HCT116 (cell line): ENCODE measurements at regions not wholly inside any gene's neighbourhood (a gene's known extent, or its start where the extent isn't known, plus 50 kb on each side); places are given as distances from the start of the nearest gene placed in this dataset.

Experiments
- ATAC-seq: fragments of 200-7000 bp; cut with Tn5 transposase; 2 replicates; pipeline ENCODE4 v1.9.1; 2020; ENCODE audit warnings: mild to moderate bottlenecking, moderate library complexity
- BruUV-seq: library from RNA; stranded (reverse); fragments of 400-500 nt; replicated peaks from 2 replicates; lab custom pipeline; 2021; lab: Mats Ljungman, UMichigan
- CTCF ChIA-PET: fragments of 300-600 bp; sonication (Branson Sonifier 250); formaldehyde crosslinking; loops from one replicate; lab custom pipeline; 2021; ENCODE audit warnings: antibody characterized with exemption; lab: Charles Lee
- POLR2A ChIA-PET: fragments of 300-600, 350-600 bp; sonication (Branson Sonifier 250); formaldehyde crosslinking; loops from one replicate; lab custom pipeline; 2021; ENCODE audit warnings: antibody characterized with exemption; lab: Charles Lee
- RAD21 ChIA-PET, 2 experiments: fragments of 300-600 bp; sonication (Branson Sonifier 250); formaldehyde crosslinking; loops; one replicate each; lab custom pipeline; 2023; ENCODE audit warnings: low total read pairs in 2 of 2; ENCODE audit not compliant: uncharacterized antibody in 2 of 2, unreplicated experiment in 2 of 2, low non-redundant PET in 1 of 2; lab: Charles Lee
- DNase-seq: peaks from one replicate; pipeline ENCODE4 v3.0.0-alpha.2; 2010; ENCODE audit warnings: low read depth, low spot score
- H2AFZ ChIP-seq: fragments of 200-600 bp; shearing (Covaris generic), sonication (generic); 2 replicates; pipeline ENCODE4 v1.6.1; 2017; ENCODE audit warnings: low read depth, mixed run types, mixed read lengths, antibody characterized with exemption, low read length; ENCODE audit not compliant: poor library complexity, severe bottlenecking
- H3K27ac ChIP-seq: 2 replicates; pipeline ENCODE4 v1.5.1; 2012; ENCODE audit warnings: low read depth, low read length
- H3K27me3 ChIP-seq: fragments of 200-600 bp; sonication (generic); 2 replicates; pipeline ENCODE4 v1.6.1; 2016; ENCODE audit warnings: mixed run types, low read length, mixed read lengths; ENCODE audit not compliant: insufficient read depth
- H3K36me3 ChIP-seq, 2 experiments: fragments of 200-500 bp in 1 of 2; fragments of 200-600 bp in 1 of 2; sonication (Bioruptor generic) in 1 of 2; sonication (generic) in 1 of 2; 2 replicates each; pipeline versions ENCODE4 v1.5.1 to v1.6.1; 2014 to 2016; ENCODE audit warnings: low read length in 2 of 2, inconsistent platforms in 1 of 2, mixed read lengths in 1 of 2, mixed run types in 1 of 2; ENCODE audit not compliant: insufficient read depth in 2 of 2, control insufficient read depth in 1 of 2
- H3K4me1 ChIP-seq, 2 experiments: fragments of 200-600 bp in 1 of 2; sonication (generic) in 1 of 2; 2 replicates each; pipeline versions ENCODE4 v1.5.1 to v1.6.1; 2012 to 2017; ENCODE audit warnings: low read length in 2 of 2, inconsistent platforms in 1 of 2, mild to moderate bottlenecking in 1 of 2, mixed read lengths in 1 of 2, mixed run types in 1 of 2, moderate library complexity in 1 of 2; ENCODE audit not compliant: insufficient read depth in 2 of 2, control insufficient read depth in 1 of 2
- H3K4me2 ChIP-seq: fragments of 200-600 bp; sonication (generic); 2 replicates; pipeline ENCODE4 v1.6.1; 2017; ENCODE audit warnings: mixed run types, low read length, mixed read lengths
- H3K4me3 ChIP-seq, 2 experiments: fragments of 200-600 bp in 1 of 2; sonication (generic) in 1 of 2; replicated peaks in 1 of 2; 2 replicates each; pipeline ENCODE4 v1.5.1; 2011 to 2016; ENCODE audit warnings: low read length in 2 of 2, control low read depth in 1 of 2, low read depth in 1 of 2, mild to moderate bottlenecking in 1 of 2, mixed read lengths in 1 of 2, mixed run types in 1 of 2
- H3K79me2 ChIP-seq: fragments of 200-600 bp; sonication (generic); 2 replicates; pipeline ENCODE4 v1.6.1; 2017; ENCODE audit warnings: mild to moderate bottlenecking, mixed run types, low read length, moderate library complexity, mixed read lengths; ENCODE audit not compliant: insufficient read depth
- H3K9ac ChIP-seq: fragments of 200-600 bp; sonication (generic); 2 replicates; pipeline ENCODE4 v1.6.1; 2016; ENCODE audit warnings: low read length, mixed read lengths
- H3K9me2 ChIP-seq: fragments of 200-600 bp; sonication (generic), shearing (Covaris generic); 2 replicates; pipeline ENCODE4 v1.6.1; 2017; ENCODE audit warnings: mixed run types, mild to moderate bottlenecking, moderate library complexity; ENCODE audit not compliant: insufficient read depth
- H3K9me3 ChIP-seq, 2 experiments: fragments of 200-500 bp in 1 of 2; fragments of 200-600 bp in 1 of 2; sonication (Bioruptor generic) in 1 of 2; sonication (generic) in 1 of 2; 2 replicates each; pipeline ENCODE4 v1.6.1; 2014 to 2017; ENCODE audit warnings: low read length in 2 of 2, mixed read lengths in 2 of 2, inconsistent platforms in 1 of 2, low read depth in 1 of 2, mild to moderate bottlenecking in 1 of 2, mixed run types in 1 of 2, moderate library complexity in 1 of 2; ENCODE audit not compliant: control insufficient read depth in 1 of 2, insufficient read depth in 1 of 2
- H4K20me1 ChIP-seq: fragments of 200-600 bp; sonication (generic), shearing (Covaris generic); 2 replicates; pipeline ENCODE4 v1.6.1; 2017; ENCODE audit warnings: mixed run types, mild to moderate bottlenecking, moderate library complexity; ENCODE audit not compliant: insufficient read depth
- ATF3 ChIP-seq: IDR thresholded peaks from 2 replicates; pipeline ENCODE4 v1.6.1; 2012
- CBX3 ChIP-seq: IDR thresholded peaks from 2 replicates; pipeline ENCODE4 v1.6.1; 2012; ENCODE audit warnings: low read depth
- CTCF ChIP-seq, 3 experiments: fragments of 200-600 bp in 1 of 3; sonication (generic) in 1 of 3; IDR thresholded peaks in 2 of 3; conservative IDR thresholded peaks in 1 of 3; 2 replicates each; pipeline ENCODE4 v1.5.1; 2012 to 2017; ENCODE audit warnings: low read depth in 2 of 3, low read length in 2 of 3, antibody characterized with exemption in 1 of 3, borderline replicate concordance in 1 of 3, control low read depth in 1 of 3, mild to moderate bottlenecking in 1 of 3, mixed read lengths in 1 of 3, mixed run types in 1 of 3, moderate library complexity in 1 of 3; ENCODE audit not compliant: insufficient read depth in 1 of 3
- EGR1 ChIP-seq: IDR thresholded peaks from 2 replicates; pipeline ENCODE4 v1.6.1; 2012; ENCODE audit warnings: low read depth
- ELF1 ChIP-seq: IDR thresholded peaks from 2 replicates; pipeline ENCODE4 v1.6.1; 2012; ENCODE audit warnings: low read depth, borderline replicate concordance
- EZH2 ChIP-seq: fragments of 200-600 bp; sonication (generic); IDR thresholded peaks from 2 replicates; pipeline ENCODE4 v1.6.1; 2017; ENCODE audit warnings: antibody characterized with exemption, mixed run types
- EZH2phosphoT487 ChIP-seq: fragments of 200-600 bp; IDR thresholded peaks from 2 replicates; pipeline ENCODE4 v1.6.1; 2018; ENCODE audit warnings: antibody characterized with exemption, borderline replicate concordance
- MAX ChIP-seq: IDR thresholded peaks from 2 replicates; pipeline ENCODE4 v1.6.1; 2012
- POLR2A ChIP-seq: IDR thresholded peaks from 2 replicates; pipeline ENCODE4 v1.7.0; 2011; ENCODE audit warnings: borderline replicate concordance; ENCODE audit not compliant: insufficient read depth, insufficient read length; ENCODE audit errors: extremely low read depth
- POLR2AphosphoS5 ChIP-seq: IDR thresholded peaks from 2 replicates; pipeline ENCODE4 v1.6.1; 2011; ENCODE audit warnings: mild to moderate bottlenecking, low read depth, low read length, moderate library complexity
- RAD21 ChIP-seq: IDR thresholded peaks from 2 replicates; pipeline ENCODE4 v1.6.1; 2012; ENCODE audit warnings: low read depth, mild to moderate bottlenecking
- SIN3A ChIP-seq: IDR thresholded peaks from 2 replicates; pipeline ENCODE4 v1.6.1; 2012; ENCODE audit warnings: low read depth
- SP1 ChIP-seq: IDR thresholded peaks from 2 replicates; pipeline ENCODE4 v1.6.1; 2012; ENCODE audit warnings: low read depth
- SRF ChIP-seq: IDR thresholded peaks from 2 replicates; pipeline ENCODE4 v1.6.1; 2012; ENCODE audit warnings: low read depth
- TCF7L2 ChIP-seq: IDR thresholded peaks from 2 replicates; pipeline ENCODE4 v1.7.0; 2011; ENCODE audit warnings: borderline replicate concordance, inconsistent platforms; ENCODE audit not compliant: insufficient read depth, insufficient read length; ENCODE audit errors: extremely low read depth
- YY1 ChIP-seq: IDR thresholded peaks from 2 replicates; pipeline ENCODE4 v1.6.1; 2011; ENCODE audit warnings: low read length, low read depth, moderate library complexity, mild to moderate bottlenecking; ENCODE audit not compliant: insufficient replicate concordance; ENCODE audit errors: extremely low read depth
- ZBTB33 ChIP-seq: IDR thresholded peaks from 2 replicates; pipeline ENCODE4 v1.6.1; 2011; ENCODE audit warnings: mild to moderate bottlenecking, low read length, moderate library complexity; ENCODE audit not compliant: insufficient replicate concordance; ENCODE audit errors: extremely low read depth
- intact Hi-C: fragments of 100-400 bp; cut with micrococcal nuclease; formaldehyde crosslinking; loops from 2 replicates; pipeline ENCODE4 v1.10.0; 2022

- BruUV-seq, result no TSS peak
- ChIA-PET CTCF (no interaction called here), POLR2A (no interaction called here), RAD21 (no interaction called here)
- Histone ChIP-seq H3K4me1 (no peaks in the 10 kb centered on the region), H3K9me3 (no peaks in the 10 kb centered on the region), H3K4me3 (no peak overlapping the region), H3K27ac (no peak overlapping the region), H3K27me3 (peaks cover 5% of the 10 kb centered on the region), H3K79me2 (no peaks in the 10 kb centered on the region), H3K9me2 (no peaks in the 10 kb centered on the region), H3K9ac (no peak overlapping the region), H3K36me3 (no peaks in the 10 kb centered on the region), H2AFZ (no peak overlapping the region), H3K4me2 (no peak overlapping the region), H4K20me1 (no peaks in the 10 kb centered on the region)
- intact Hi-C loops, result no loop called here
- no peak for DNase-seq
- TF ChIP-seq CTCF (IDR thresholded peaks at IDR 0.05 in 2 of 3, conservative IDR thresholded peaks at IDR 0.05 in 1 of 3; ENCODE audit: borderline replicate concordance in 1 of 3, insufficient read depth in 1 of 3, low read depth in 2 of 3, low read length in 2 of 3) (no peak), CBX3 (no peak), ELF1 (no peak), EGR1 (no peak), SIN3A (no peak), ZBTB33 (no peak), POLR2A (no peak), SRF (no peak), RAD21 (no peak), EZH2phosphoT487 (no peak), TCF7L2 (no peak), POLR2AphosphoS5 (no peak), ATF3 (no peak), EZH2 (no peak), SP1 (no peak), MAX (no peak), YY1 (no peak)
- no peak for ATAC-seq
These were observed 186.5 kb upstream of the LHX5 start for GRCh38 chr12:113658006-113658655.
